ENCODE measurements at regions not wholly inside any gene's neighbourhood (a gene's known extent, or its start where the extent isn't known, plus 50 kb on each side); places are given as distances from the start of the nearest gene placed in this dataset.

DNA sequence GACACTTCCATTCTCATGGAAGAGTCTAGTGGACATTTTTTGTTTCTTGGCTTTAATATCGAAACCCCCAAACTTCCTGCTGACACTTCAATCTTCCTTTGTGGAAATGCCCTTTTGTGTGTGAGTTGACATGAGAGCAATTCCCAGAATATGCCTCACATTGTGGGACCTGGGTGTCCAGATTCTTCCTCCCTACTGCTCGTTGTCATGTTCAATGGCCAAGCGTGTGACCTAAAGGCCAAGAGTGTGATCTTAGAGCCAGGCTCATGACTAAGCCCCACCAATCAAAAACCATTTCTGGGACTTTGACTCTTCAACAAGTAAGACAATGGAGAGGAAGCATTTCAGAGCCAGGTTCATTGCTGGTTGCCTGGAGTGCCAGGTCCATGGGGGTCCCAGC, 52.5 kb upstream of the BMPER start:
- no peak for DNase-seq (ENCODE audit: low read depth in 2 of 2)

DNA sequence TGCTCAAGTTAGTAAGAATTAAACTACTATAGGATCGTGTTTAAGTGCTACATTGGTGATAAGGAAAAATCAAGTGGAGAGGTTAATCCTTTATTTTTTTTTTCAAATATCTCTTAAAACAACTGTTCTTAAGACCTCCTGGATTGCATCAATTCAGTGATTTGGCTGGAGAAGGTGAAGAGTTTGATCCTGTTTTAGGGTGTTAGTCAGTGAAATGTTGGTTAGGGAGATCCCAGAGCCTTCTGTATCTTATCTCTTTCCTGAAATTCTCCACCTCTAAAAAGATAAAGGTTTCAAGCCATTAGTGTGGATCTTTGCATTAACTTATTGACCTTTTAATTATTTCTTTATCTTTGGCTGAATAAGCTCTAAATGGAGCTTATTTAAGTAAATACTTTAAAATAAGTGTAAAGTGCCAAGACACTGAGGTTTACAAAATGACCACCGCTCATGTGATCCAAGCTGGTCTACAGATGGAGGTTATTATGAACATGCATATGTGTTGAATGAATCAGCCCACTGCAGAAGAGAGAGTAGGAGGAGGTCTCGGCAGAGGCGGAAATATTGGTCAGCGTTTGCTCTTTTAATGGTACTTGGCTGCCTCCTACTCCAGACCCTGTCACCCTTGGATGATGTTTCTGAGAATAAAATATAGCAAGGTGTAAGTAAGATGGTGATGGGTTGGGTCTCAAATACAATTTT, 51.8 kb upstream of the BMPER start:
- DNase-seq (ENCODE audit: low read depth in 2 of 2), result no peak

DNA sequence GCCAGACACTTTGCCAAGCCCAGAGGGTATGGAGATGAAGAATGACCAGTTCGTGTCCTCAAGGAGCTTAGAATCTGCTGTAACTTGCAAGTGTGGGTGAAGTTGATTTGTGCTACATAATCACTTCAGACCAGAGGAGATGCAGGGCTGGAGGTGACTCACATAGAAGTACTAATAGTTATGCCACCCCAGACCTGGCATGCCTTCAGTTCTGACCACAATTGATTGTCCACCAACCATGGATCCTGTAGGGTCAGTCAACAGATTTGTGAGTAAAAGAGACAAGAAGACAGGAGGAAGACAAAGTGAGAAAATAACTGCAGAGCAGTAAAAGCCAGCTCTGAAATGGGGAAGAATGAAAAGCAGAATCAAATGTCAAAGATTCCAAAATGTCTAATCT, 51.2 kb upstream of the BMPER start:
- DNase-seq (ENCODE audit: low read depth in 2 of 2), result no peak

DNA sequence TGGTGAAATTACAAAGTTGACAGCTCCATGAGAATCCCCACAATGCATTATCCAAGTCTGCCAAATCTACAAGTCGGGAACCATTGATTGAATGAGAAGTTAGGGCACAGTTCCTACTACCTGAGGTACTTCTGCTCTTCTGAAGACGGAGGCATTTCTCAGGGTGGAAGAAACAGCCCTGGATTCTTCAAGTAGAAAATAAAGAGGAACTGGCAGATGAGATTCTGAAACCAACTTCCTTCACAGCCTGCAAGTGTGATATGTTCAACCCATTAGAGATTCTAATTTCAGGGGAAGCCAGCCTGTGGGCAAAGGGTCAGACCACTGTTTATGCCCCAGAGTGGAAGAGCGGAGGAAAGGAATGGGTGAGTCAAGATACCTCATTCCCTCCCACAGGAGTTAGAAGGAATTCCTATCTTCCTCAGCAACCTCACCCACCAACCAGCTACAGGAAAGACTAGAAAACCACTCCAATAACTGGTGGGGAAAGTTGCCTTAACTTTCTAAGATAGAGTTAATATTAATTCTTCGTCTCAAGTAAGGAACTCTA, 50.5 kb upstream of the BMPER start:
- DNase-seq (ENCODE audit: low read depth in 2 of 2), result no peak
